ENCODE measurements at regions not wholly inside any gene's neighbourhood (a gene's known extent, or its start where the extent isn't known, plus 50 kb on each side); places are given as distances from the start of the nearest gene placed in this dataset.

GRCh38 chr9:101792475-101792874, 54.0 kb upstream of the GRIN3A start:
- no peak for DNase-seq
- intact Hi-C loops (cut with micrococcal nuclease; ENCODE audit: unreplicated experiment) = no loop called here
- CTCF ChIA-PET = no interaction called here

GRCh38 chr9:101791938-101792337, 53.5 kb upstream of the GRIN3A start:
- ChIA-PET CTCF (no interaction called here), POLR2A (ENCODE audit: unreplicated experiment) (no interaction called here)
- no peaks in the 10 kb centered on the region for H3K9me2 ChIP-seq (ENCODE audit: insufficient read depth)
- no peaks in the 10 kb centered on the region for H3K9me3 ChIP-seq (ENCODE audit: insufficient read depth, low read depth)
- intact Hi-C loops (cut with micrococcal nuclease; ENCODE audit: unreplicated experiment) = no loop called here
- no peak overlapping the region for H3K4me2 ChIP-seq
- no peaks in the 10 kb centered on the region for H3F3A ChIP-seq (ENCODE audit: insufficient read depth, low read depth)
- peak in 1 of 2 experiments; percentile 15 for DNase-seq
- TF ChIP-seq EZH2 (IDR thresholded peaks at IDR 0.05; ENCODE audit: low read depth) (no peak), CTCF (conservative IDR thresholded peaks at IDR 0.05) (peak; percentile 62; the same call in 1 of the 2 replicates)
- no peaks in the 10 kb centered on the region for H3K4me1 ChIP-seq (replicated peaks; ENCODE audit: insufficient read depth)
- no peak overlapping the region for H3K4me3 ChIP-seq
- H3K27me3 ChIP-seq (ENCODE audit: insufficient read depth, low read depth) = no peaks in the 10 kb centered on the region
- no peaks in the 10 kb centered on the region for H3K79me2 ChIP-seq (ENCODE audit: low read depth)
- H3K36me3 ChIP-seq (ENCODE audit: low read depth) = no peaks in the 10 kb centered on the region
- H2AFZ ChIP-seq = no peak overlapping the region
- BruUV-seq (replicated peaks) = no TSS peak
- H4K20me1 ChIP-seq (ENCODE audit: insufficient read depth) = no peaks in the 10 kb centered on the region; the same call in 1 of the 2 replicates
- H3K27ac ChIP-seq = no peak overlapping the region

More at GRCh38 chr9:101792475-101792874, 54.0 kb upstream of the GRIN3A start:
- Histone ChIP-seq H4K20me1 (ENCODE audit: insufficient read depth) (no peaks in the 10 kb centered on the region; the same call in 1 of the 2 replicates), H3K9me3 (ENCODE audit: insufficient read depth, low read depth) (no peaks in the 10 kb centered on the region), H3K4me2 (no peak overlapping the region), H3K9me2 (ENCODE audit: insufficient read depth) (no peaks in the 10 kb centered on the region), H3K27ac (no peak overlapping the region), H3K79me2 (ENCODE audit: low read depth) (no peaks in the 10 kb centered on the region), H3F3A (ENCODE audit: insufficient read depth, low read depth) (no peaks in the 10 kb centered on the region), H3K27me3 (ENCODE audit: insufficient read depth, low read depth) (no peaks in the 10 kb centered on the region), H3K4me1 (replicated peaks; ENCODE audit: insufficient read depth) (no peaks in the 10 kb centered on the region), H3K4me3 (no peak overlapping the region), H3K36me3 (ENCODE audit: low read depth) (no peaks in the 10 kb centered on the region), H2AFZ (no peak overlapping the region)
- TF ChIP-seq CTCF (conservative IDR thresholded peaks at IDR 0.05) (no peak), EZH2 (IDR thresholded peaks at IDR 0.05; ENCODE audit: low read depth) (no peak)
- POLR2A ChIA-PET (ENCODE audit: unreplicated experiment) = no interaction called here
- BruUV-seq (replicated peaks) = no TSS peak

- POLR2A ChIA-PET (ENCODE audit: unreplicated experiment) = no interaction called here
- Histone ChIP-seq H3K9me3 (ENCODE audit: insufficient read depth, low read depth) (no peaks in the 10 kb centered on the region), H3F3A (ENCODE audit: insufficient read depth, low read depth) (no peaks in the 10 kb centered on the region), H3K79me2 (ENCODE audit: low read depth) (no peaks in the 10 kb centered on the region), H3K4me2 (no peak overlapping the region), H2AFZ (no peak overlapping the region), H3K36me3 (ENCODE audit: low read depth) (no peaks in the 10 kb centered on the region), H3K4me1 (replicated peaks; ENCODE audit: insufficient read depth) (no peaks in the 10 kb centered on the region), H3K9me2 (ENCODE audit: insufficient read depth) (no peaks in the 10 kb centered on the region), H3K27me3 (ENCODE audit: insufficient read depth, low read depth) (no peaks in the 10 kb centered on the region), H3K4me3 (no peak overlapping the region), H4K20me1 (ENCODE audit: insufficient read depth) (no peaks in the 10 kb centered on the region; the same call in 1 of the 2 replicates), H3K27ac (no peak overlapping the region)
- CTCF ChIA-PET = no interaction called here
- no TSS peak for BruUV-seq (replicated peaks)
- DNase-seq = no peak
- TF ChIP-seq EZH2 (IDR thresholded peaks at IDR 0.05; ENCODE audit: low read depth) = no peak
- no peak for TF ChIP-seq CTCF (conservative IDR thresholded peaks at IDR 0.05)
- intact Hi-C loops (cut with micrococcal nuclease; ENCODE audit: unreplicated experiment) = no loop called here
These were observed 53.1 kb upstream of the GRIN3A start for GRCh38 chr9:101791533-101791932.
